Activated naive CD8-positive, alpha-beta T cell treated with anti-CD3 and anti-CD28 coated beads, Interleukin-2, amount 50 U/mL, for 24 hours (primary cell): ENCODE measurements at regions not wholly inside any gene's neighbourhood (a gene's known extent, or its start where the extent isn't known, plus 50 kb on each side); places are given as distances from the start of the nearest gene placed in this dataset.

Experiments used
- ATAC-seq: fragments of 150-1000 bp; cut with Tn5 transposase; one replicate; pipeline ENCODE4 v1.10.0; 2021
- DNase-seq: peaks from one replicate; pipeline ENCODE4 v3.0.0; 2021
- H3K27ac Mint-ChIP-seq: one replicate; pipeline ENCODE4 v1.8.0; 2021; ENCODE audit warnings: mild to moderate bottlenecking, mixed read lengths
- H3K27me3 Mint-ChIP-seq: one replicate; pipeline ENCODE4 v1.8.0; 2021; ENCODE audit warnings: mixed read lengths
- H3K36me3 Mint-ChIP-seq: one replicate; pipeline ENCODE4 v1.8.0; 2021; ENCODE audit warnings: low read depth, mixed read lengths
- H3K4me1 Mint-ChIP-seq: one replicate; pipeline ENCODE4 v1.8.0; 2021; ENCODE audit warnings: mixed read lengths
- H3K4me3 Mint-ChIP-seq: one replicate; pipeline ENCODE4 v1.8.0; 2021; ENCODE audit warnings: mild to moderate bottlenecking, moderate library complexity, mixed read lengths
- H3K9me3 Mint-ChIP-seq: one replicate; pipeline ENCODE4 v1.8.0; 2021; ENCODE audit warnings: mixed read lengths

DNA sequence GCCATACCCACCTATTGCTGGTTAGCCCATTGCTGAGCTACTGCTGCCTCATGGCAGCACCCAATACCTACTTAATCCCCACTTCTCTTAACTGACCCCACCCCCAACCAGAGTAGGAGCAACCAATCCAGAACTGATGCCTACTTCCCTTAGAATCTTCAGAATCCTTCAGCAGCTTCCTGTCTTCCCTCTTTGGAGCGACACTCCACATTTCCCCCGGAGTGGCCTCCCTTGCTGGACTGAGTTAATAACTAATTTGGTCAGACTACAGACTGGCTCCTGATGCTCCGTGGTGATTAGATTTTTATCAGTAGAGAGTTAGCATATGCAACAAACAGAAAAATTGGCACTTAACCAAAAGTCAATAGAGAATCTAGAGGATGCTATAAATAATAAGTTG lies 51.2 kb upstream of the UBR2 start:
- Mint-ChIP-seq H3K27me3 (no peaks in the 10 kb centered on the region), H3K4me3 (no peak overlapping the region), H3K36me3 (no peaks in the 10 kb centered on the region), H3K4me1 (peaks cover 7% of the 10 kb centered on the region), H3K27ac (no peak overlapping the region), H3K9me3 (no peaks in the 10 kb centered on the region)
- ATAC-seq (no peak), DNase-seq (no peak)

DNA sequence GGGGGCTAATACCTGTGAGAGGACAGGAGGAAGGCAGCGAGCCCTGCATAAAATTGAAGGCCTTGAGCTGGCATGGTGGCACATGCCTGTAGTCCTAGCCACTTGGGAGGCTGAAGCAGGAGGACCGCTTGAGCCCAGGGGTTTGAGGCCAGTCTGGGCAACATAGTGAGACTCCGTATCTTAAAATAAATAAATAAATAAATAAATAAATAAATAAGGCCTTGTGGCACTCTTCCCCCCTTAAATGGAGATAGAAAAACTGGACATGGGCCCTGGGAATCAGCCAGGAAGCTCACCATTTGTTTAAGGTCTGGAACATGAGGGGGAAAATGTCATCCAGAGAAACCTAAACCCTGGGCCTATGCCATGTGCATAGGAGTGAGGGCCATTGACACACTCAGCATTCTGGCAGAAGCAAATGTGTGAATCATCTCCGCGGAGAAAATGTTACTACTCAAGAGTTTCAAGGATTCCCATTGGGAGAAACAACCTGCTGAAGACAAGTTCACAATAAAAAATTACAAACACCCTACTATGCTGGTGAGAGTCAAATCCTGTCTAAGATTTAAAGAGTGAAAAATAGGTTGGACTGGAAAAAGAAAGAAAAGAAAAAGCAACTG lies 51.9 kb upstream of the UBR2 start:
- H3K4me3 Mint-ChIP-seq = no peak overlapping the region
- no peaks in the 10 kb centered on the region for H3K36me3 Mint-ChIP-seq
- H3K27ac Mint-ChIP-seq = no peak overlapping the region
- H3K4me1 Mint-ChIP-seq = peaks cover 9% of the 10 kb centered on the region
- no peaks in the 10 kb centered on the region for H3K9me3 Mint-ChIP-seq
- DNase-seq (no peak), ATAC-seq (no peak)
- H3K27me3 Mint-ChIP-seq = no peaks in the 10 kb centered on the region

DNA sequence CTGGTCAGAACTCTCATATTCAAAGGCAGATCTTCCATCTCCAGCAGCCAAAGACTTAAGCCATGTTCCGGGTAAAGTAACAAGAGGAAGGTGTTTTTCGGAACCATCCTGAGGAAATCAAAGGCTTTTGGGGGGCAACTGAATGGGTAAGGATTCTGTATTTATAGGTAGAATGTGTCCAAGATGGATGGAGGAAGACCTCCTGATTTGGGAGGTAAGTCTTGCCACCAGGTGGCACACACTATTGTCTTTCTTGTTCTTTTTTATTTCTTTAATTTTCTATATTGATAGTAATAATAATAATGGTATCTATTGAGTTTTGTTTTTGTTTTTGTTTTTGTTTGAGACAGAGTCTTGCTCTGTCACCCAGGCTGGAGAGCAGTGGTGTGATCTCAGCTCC lies 53.0 kb upstream of the UBR2 start:
- Mint-ChIP-seq H3K9me3 (no peaks in the 10 kb centered on the region), H3K27ac (no peak overlapping the region), H3K4me3 (no peak overlapping the region), H3K4me1 (peaks cover 9% of the 10 kb centered on the region), H3K27me3 (no peaks in the 10 kb centered on the region), H3K36me3 (no peaks in the 10 kb centered on the region)
- DNase-seq (no peak), ATAC-seq (no peak)

DNA sequence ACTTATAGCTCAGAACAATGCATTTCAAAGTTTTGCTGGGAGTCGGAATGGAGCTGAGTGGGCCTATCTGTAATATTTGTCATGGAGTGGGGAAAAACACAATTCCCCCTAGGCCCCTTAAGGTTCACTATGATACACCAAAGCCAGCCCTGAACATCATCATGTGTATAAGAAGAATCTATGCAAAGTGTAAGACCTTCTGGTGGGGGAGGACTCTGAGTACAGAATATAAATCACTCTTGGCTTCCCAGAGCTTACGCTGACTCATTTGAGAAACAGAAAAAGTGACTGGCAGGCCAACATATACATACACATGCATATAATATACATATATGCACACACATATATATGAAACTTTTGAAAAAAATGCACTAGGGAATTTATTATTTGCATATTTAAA lies 54.1 kb upstream of the UBR2 start:
- no peaks in the 10 kb centered on the region for H3K9me3 Mint-ChIP-seq
- no peak for DNase-seq
- no peak overlapping the region for H3K4me3 Mint-ChIP-seq
- ATAC-seq = peak; percentile 93
- no peaks in the 10 kb centered on the region for H3K36me3 Mint-ChIP-seq
- H3K27me3 Mint-ChIP-seq = no peaks in the 10 kb centered on the region
- peaks cover 14% of the 10 kb centered on the region for H3K4me1 Mint-ChIP-seq
- no peak overlapping the region for H3K27ac Mint-ChIP-seq

DNA sequence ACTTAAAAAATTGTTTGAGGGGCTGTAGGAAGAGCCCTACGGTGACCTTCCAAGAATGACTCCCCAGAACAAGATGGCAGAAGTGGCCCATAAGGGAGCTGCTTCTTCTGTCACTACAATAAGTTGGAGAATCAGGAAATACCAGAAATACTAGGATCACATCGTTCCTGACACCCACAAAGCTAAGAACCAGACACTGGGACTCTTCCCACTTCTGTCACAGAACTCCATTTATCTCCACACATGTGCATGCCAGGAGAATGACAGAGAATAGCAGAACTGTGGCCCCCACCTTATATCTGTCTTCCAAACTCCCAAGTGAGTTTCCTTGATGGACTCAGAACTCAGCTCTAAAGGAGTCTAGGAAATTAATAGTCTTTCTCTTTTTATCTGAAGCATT lies 54.6 kb upstream of the UBR2 start:
- Mint-ChIP-seq H3K27me3 (no peaks in the 10 kb centered on the region), H3K9me3 (no peaks in the 10 kb centered on the region), H3K36me3 (no peaks in the 10 kb centered on the region), H3K4me3 (no peak overlapping the region), H3K4me1 (peaks cover 14% of the 10 kb centered on the region), H3K27ac (no peak overlapping the region)
- ATAC-seq (no peak), DNase-seq (no peak)

DNA sequence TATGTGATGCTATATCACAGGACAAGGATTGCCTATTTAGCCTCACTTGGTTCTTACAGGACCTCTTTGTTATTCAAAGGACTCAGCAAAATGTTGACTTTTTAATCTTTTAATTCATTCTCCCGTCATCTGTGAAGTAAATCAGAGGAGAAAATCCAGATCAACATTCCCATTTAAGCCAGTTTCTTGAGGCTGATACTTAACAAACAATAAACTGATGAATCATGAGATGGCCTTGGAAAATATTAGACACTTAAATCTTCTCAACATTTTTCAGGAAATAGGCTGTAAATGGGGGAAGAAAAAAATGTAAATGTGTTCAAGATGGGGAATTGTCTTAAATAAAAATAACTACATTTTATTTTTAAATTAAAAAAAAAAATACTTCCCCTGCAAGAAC lies 55.9 kb upstream of the UBR2 start:
- DNase-seq = no peak
- ATAC-seq = no peak
- no peaks in the 10 kb centered on the region for H3K9me3 Mint-ChIP-seq
- no peaks in the 10 kb centered on the region for H3K27me3 Mint-ChIP-seq
- no peak overlapping the region for H3K4me3 Mint-ChIP-seq
- H3K36me3 Mint-ChIP-seq = no peaks in the 10 kb centered on the region
- no peak overlapping the region for H3K27ac Mint-ChIP-seq
- H3K4me1 Mint-ChIP-seq = peaks cover 23% of the 10 kb centered on the region

DNA sequence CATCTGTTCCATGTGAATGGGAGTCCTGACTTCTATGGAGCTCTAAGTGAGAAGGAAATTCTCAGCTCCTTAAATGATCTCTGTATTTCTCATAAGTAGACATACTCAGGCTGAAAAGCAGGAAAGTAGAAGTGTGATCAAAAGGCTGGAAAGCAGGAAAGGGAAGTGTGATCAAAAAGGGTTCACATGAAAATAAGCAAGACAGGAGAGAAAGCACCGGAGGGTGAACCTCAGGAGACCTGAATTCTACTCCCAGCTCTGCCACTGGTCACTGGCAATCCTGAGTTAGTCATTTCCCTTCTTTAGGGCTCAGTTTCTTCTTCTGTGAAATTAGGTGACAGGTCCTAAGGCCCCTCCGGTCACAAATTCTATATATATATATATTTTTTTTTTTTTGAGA lies 55.5 kb upstream of the TRERF1 start:
- no peak for ATAC-seq
- Mint-ChIP-seq H3K36me3 (no peaks in the 10 kb centered on the region), H3K27me3 (no peaks in the 10 kb centered on the region), H3K4me1 (peaks cover 25% of the 10 kb centered on the region), H3K4me3 (no peak overlapping the region), H3K9me3 (no peaks in the 10 kb centered on the region), H3K27ac (no peak overlapping the region)
- no peak for DNase-seq

DNA sequence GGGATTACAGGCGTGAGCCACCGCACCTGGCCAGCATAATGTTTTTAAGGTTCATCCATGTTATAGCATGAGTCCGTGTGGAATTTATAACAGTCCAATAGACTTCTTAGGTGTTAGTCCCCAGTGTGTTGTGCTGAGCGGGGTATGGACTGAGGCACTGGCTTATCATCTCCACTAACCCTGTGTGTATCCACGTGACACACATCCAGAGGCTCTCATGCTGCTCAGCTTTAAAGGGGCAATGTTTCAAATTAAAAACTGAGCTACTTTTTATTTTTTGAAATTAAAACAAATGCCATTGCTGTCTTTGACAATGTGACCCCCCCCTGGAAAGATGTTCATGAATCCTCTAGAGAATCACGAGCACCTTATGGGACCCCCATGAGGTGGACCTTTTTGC lies 54.3 kb upstream of the TRERF1 start:
- Mint-ChIP-seq H3K4me1 (peaks cover 30% of the 10 kb centered on the region), H3K36me3 (no peaks in the 10 kb centered on the region), H3K9me3 (no peaks in the 10 kb centered on the region), H3K27ac (no peak overlapping the region), H3K27me3 (no peaks in the 10 kb centered on the region), H3K4me3 (no peak overlapping the region)
- DNase-seq (no peak), ATAC-seq (no peak)

DNA sequence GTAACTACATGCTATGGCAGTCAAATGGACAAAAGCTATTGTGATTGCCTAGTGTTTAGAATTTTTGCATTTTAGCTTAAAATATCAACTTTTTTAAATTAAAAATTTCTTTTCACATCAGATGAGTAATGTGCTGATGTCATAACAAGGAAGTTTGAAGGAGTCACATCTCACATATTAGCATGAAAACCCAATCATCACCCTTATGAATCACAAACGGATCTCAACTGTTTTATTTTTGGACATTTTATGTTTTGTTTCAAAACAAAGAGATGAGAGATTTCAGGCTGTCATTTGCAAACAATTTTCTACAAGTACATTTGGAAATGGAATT lies 53.6 kb upstream of the TRERF1 start:
- H3K27ac Mint-ChIP-seq = no peak overlapping the region

DNA sequence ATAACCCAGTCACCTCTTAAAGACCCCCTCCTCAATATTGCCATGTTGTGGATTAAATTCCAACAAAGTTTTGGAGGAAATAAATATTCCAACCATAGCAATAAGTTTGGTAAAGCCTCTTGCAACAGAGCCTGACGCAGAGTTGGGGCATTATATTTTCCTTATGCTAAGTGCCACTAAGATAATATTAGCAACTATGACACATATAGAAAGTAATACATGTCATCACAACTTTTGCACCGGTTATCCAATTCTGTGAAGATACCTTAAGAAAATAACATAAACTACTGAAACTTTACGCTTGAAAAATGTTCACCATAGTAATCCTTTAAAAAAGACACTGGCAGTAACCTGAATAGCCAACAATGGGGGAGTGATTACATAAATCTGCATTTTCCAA lies 52.2 kb upstream of the TRERF1 start:
- ATAC-seq = no peak
- Mint-ChIP-seq H3K27me3 (no peaks in the 10 kb centered on the region), H3K9me3 (no peaks in the 10 kb centered on the region), H3K27ac (no peak overlapping the region), H3K36me3 (no peaks in the 10 kb centered on the region), H3K4me1 (peaks cover 23% of the 10 kb centered on the region), H3K4me3 (no peak overlapping the region)
- DNase-seq = no peak

More for the DNA sequence above, 53.6 kb upstream of the TRERF1 start:
- ATAC-seq (no peak), DNase-seq (no peak)
- Mint-ChIP-seq H3K4me3 (no peak overlapping the region), H3K27me3 (no peaks in the 10 kb centered on the region), H3K4me1 (peaks cover 30% of the 10 kb centered on the region), H3K9me3 (no peaks in the 10 kb centered on the region), H3K36me3 (no peaks in the 10 kb centered on the region)

DNA sequence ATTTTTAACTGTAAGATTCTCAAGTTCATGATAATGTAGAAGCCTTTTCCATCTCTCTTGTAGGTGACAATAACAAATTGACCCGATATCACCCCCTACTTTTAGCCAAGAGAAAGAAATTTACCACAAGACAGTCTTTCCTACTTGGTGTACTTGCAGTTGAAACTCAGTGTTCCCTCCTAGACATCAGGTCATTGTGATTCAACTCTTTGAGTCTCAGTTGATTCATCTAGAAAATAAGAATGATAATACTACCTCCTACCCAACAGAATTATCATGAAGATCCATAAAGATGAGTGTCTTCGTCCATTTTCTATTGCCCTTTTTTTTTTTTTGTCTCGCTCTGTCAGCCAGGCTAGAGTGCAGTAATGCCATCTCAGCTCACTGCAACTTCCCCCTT lies 51.3 kb upstream of the TRERF1 start:
- Mint-ChIP-seq H3K27ac (no peak overlapping the region), H3K4me3 (no peak overlapping the region), H3K4me1 (peaks cover 23% of the 10 kb centered on the region), H3K9me3 (peaks cover 1% of the 10 kb centered on the region), H3K27me3 (peaks cover under 1% of the 10 kb centered on the region), H3K36me3 (no peaks in the 10 kb centered on the region)
- DNase-seq (no peak), ATAC-seq (peak; percentile 43)

DNA sequence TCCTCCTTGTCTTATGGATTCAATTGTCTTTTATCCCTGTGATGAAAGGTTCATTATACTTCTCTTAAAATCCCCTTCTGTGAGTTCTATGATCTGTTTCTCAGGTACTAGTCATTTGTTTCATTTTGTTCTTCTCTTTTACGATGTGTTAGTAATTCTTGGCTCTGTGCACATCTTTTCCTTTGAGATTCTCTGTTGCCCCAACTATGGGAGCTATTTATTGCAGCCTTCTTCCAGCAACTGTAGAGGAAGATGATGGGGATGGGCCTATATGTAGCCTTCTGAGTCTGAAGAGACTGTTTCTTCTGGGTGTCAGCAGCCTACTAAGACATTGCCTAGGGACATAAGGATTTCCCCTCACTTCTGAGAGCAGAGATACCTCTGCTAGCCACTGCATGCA lies 50.4 kb upstream of the TRERF1 start:
- H3K27ac Mint-ChIP-seq = no peak overlapping the region
- ATAC-seq (peak; percentile 52), DNase-seq (no peak)
- H3K36me3 Mint-ChIP-seq = no peaks in the 10 kb centered on the region
- no peak overlapping the region for H3K4me3 Mint-ChIP-seq
- peaks cover 22% of the 10 kb centered on the region for H3K4me1 Mint-ChIP-seq
- peaks cover 6% of the 10 kb centered on the region for H3K27me3 Mint-ChIP-seq
- peaks cover 8% of the 10 kb centered on the region for H3K9me3 Mint-ChIP-seq
